DMS 273 (cell line): ENCODE measurements at regions not wholly inside any gene's neighbourhood (a gene's known extent, or its start where the extent isn't known, plus 50 kb on each side); places are given as distances from the start of the nearest gene placed in this dataset.
"Not testable (repeated sequence)": the region's sequence is repeated elsewhere in the genome, so short reads cannot be mapped to it uniquely, and the experiment has no call there.

Experiments
- DNase-seq: peaks from one replicate; lab custom pipeline; 2025; ENCODE audit not compliant: unreplicated experiment; lab: John Stamatoyannopoulos, UW

DNA sequence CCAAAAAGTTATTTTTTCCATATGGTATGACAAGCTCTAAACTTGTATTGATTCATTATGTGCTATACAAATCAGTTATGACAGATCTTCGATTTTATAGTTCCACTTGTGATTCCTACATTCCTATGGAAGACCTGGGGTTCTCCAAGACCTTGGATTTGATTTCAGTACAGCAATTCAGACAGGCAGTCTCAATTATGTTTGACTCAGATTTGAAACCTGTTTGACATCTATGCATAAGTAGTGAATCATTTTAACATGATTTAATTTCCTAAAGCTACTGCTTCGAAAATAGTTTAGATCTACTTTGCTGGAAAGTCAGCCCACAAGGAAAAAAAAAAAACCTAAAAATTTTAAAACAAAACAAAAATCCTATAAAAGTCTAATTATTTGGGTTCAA lies 820.4 kb downstream of the LUZP2 start:
- no peak for DNase-seq

DNA sequence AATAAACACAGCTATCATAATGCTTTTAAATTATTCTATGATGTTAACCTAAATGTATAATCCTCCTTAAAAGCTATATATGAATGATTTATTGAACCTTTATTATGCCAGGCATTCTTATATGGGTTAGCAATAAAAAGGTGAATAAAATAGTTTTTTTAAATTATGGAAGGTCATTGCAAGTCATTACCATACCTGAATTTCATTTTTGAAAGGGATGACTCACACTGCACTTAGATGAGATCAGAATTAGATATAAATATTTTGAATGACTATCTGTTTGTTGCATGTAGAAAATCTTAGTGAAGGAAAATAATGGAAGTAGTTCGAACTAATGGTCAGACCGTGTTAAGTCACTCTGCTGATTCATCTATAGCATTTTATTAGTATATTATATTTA lies 822.3 kb downstream of the LUZP2 start:
- no peak for DNase-seq

DNA sequence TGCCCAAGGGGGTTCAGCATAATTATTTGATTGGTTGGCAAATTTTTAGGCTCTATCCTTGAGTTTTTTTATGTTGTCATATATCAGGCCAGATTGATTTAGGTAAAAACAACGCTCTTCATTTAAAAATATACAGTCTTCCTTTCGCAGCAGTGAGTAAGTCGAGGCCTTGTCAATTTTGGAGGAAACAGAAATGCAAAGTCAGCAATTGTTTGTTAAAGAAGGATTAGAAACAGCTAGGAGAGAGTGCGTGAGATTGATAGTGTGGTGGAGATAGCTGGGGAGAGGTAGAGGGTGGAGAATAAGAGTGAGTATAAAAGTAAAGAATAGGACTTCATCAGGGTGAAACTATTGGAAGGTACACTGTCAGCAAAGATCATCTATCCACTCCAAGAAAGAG lies 830.8 kb downstream of the LUZP2 start:
- DNase-seq = no peak

DNA sequence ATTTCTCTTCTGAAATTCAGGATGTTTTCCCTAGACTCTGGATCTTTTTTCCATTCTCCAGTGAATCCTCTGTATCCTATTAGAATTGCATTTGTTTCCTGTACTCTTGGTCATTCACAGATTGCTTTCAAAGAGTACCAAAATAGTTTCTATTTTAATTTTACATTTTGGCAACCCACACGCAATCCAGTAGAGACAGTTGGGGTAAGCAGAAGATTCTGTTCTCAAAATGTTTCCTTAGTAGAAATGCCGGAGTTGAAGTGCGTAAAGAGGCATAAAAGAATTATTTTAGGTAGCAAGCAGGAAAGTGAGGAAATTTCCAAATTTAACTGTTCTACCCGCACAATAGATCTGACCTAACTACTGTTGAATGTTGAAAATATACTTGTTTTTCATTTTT lies 842.4 kb downstream of the LUZP2 start:
- DNase-seq = no peak

DNA sequence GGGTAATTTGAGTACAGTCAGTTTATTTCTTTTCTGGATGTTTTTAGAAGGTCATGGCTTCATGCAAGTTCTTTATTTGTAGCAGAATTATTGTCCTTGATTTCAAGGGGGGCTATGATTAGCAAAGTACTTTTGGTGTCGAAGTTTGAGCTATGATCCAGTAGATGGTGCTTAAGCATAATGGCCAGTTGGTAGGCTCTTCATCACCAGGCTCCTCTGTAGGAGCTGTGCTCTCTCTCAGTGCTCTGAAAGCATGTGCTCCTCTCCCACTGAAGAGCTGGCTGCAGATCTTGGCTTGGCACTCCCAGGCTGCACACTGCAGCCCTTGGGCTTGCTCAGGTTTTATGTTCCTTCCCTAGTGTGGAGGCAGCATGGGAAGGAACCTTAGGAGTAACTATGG lies 852.7 kb downstream of the LUZP2 start:
- no peak for DNase-seq

DNA sequence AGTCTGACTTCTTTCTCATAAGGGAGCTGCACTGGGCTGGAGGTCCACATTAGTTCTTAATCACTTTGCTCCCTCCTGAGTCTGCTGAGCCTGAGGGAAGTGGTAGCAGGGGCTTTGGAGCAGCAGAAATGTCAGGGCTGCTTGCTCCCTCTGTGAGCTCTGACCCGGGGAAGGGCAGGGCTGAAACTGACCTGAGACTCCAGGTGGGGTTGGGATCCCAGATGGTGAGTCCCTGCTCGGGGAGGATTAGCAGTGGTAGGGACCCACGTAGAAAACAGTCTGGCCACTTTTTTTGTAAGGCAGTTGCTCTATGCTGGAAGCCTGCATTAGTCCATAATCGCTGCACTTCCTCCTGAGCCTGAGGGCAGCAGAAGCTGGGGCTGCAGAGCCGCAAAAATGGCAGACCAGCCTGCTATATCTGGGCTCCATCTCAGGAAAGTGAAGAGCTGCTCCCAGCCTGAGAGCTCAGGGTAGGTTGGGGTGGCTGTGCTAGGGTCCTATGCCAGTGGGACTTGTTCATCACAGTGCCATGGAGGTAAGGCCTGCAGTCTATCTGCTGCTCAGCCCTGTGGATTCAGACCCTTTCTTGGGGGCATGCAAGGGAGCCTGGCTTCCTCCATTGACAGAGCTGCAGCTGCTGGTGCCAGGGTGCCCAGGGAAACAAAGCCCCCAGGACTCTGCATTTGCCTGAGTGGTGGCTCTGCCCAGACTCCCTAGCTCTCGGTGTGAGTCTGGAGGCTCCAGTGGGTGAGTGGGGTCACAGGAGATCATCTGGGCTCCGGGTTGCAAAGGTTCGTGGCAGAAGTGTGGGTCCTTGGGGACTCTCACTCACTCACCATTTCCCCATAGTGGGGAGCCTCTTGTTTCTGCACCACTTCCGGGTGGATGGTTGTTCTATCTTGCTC lies 854.3 kb downstream of the LUZP2 start:
- DNase-seq = no peak

DNA sequence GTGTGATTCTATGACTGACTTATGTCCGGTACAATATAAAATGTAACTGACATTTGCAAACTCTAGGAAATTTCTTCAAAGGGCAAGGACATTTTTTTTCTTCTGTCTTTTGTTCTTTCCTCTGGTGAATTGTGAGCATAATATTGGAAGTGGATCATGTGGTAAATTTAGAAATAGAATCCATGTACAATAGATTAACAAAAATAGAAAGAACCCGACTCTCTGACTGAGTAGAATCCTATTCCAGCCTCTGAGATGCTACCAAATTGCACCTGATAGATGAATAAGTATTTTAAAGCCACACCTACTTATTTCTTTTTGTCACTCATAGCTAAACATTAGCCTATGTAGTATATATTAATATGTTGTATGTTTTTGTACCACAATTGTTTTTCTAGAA lies 860.3 kb downstream of the LUZP2 start:
- no peak for DNase-seq

DNA sequence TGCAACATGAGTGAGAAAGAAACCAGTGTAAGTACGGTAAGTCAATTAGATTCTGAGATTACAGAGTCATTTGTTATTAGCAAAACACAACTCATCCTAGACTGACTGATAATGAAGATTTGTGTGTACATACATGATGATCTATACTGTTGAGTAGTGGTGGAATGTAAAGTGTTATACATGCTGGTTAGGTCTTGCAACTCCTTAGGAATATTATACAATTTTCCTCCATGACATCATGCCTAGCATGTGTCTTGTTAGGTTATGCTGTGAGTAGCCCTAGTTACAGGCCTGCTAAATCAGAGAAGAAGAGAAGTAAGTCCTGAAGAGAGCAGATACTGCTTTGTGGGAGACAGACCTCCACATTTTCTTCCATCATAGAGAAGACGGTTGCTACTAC lies 880.6 kb downstream of the LUZP2 start:
- no peak for DNase-seq

DNA sequence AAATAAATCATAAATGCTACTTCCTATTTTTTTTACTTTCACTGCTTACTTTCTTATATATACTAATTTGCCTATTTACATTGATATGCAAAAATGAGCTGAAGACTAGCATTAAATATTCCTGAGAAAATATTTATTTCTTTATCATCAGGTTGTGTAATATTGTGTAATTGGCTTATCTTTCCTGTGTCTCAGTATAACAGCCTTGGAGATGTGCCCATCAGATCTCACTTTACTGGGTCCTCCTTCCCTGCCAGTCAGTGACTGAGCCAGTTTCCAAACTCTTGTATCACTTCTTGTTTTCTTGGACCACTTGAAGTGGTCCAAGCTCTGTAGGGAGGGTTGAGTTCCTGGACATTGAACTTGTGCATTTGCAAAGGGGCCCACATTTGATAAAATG lies 900.0 kb downstream of the LUZP2 start:
- no peak for DNase-seq

DNA sequence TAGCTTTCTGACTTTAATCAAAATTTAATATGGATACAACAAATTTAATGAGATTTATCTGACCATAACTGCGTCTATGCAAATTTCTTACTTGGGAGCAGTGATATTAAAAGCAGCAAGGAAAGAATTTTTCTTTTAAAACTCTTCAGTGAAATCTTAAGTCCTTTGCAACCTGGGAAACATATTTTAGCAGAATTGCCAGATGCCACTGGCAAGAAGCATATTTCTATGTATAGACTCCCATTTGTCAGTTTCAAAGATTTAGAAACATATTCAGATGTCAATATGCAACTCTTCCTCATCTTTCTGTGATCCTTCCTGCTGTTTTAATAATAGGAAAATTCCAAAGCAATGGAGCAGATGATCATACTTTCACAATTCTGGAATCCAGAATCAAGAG lies 911.3 kb downstream of the LUZP2 start:
- no peak for DNase-seq

DNA sequence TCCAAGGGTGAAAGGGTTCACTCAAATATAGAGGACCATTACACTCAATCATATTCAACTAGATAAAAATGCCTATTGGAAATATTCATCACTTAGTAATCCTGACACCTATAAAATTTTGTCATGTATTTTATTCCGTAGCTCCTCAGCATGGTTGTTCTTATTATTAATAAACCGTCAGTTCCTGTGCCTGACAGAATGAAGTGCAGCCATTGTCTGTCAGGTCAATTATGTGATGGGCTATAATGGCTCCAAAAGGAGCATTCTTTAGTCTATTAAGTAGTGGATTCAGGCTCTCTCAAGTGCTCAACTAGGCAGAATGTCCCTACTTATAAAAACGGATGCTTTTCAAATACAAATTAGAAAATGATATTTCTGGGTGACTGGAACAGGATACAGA lies 916.1 kb upstream of the ANO3 start:
- no peak for DNase-seq

DNA sequence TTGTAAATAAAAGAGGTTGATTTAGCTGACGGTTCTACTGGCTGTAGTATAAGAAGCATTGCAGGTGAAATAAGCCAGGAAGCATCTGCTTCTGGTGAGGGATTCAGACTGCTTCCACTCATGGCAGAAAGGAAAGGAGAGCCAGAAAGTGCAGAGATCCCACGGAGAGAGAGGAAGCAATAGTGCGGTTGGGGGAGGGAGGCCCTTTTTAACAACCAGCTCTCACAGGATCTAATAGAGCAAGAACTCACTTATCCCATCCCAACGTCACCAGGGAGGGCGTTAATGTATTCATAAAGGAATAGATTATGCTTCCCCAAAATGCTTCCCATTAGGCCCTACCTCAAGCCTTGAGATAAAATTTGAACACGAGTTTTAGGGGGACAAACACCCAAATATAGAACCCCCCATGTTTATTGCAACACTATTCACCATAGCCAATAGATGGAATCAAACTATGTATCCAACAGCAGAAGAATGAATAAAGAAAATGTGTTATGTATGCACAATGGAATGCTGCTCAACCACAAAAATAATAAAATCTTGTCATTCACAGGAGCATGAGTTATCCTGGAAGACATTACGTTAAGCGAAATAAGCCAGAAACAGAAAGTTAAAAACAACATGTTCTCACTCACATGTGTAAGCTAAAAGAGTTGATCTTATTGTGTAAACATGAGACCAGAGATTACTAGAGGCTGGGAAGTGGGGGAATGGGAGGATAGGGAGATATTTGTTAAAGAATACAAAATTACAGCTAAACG lies 908.3 kb upstream of the ANO3 start:
- DNase-seq = no peak

DNA sequence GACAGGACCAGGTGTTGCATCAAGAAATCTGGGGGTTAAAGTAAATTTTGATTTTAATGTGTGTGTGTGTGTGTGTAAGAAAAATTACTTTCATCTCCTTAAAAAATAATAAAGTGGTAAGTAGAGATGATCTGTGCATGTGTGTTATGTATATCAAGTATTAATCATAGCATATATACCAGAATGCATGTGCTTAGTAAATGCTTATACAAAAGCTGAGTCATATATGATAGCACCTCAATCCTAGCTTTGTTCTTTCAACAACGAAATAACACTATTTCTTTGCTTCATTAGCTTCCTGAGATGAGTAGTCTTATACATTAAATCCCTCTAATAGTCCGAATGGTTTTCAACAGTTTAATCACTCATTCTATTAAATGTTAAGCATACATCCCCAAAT lies 899.6 kb upstream of the ANO3 start:
- no peak for DNase-seq

DNA sequence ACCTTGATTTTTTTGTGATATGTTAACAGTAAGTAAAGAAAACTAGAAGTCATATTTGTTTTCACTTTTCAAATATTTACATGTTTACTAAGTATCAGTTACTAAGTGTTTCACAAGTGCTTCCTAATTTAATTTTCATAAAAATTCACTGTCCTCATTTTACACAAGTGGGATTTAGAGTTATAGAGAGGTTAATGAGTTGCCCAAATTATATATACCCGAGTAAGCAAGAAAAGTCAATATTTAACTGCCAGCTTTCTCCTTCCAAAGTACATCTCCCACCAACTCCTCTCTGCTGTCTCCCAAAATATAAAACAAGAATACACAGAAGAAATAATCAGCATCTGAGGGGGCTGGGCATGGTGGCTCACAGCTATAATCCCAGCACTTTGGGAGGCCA lies 896.7 kb upstream of the ANO3 start:
- DNase-seq = no peak

DNA sequence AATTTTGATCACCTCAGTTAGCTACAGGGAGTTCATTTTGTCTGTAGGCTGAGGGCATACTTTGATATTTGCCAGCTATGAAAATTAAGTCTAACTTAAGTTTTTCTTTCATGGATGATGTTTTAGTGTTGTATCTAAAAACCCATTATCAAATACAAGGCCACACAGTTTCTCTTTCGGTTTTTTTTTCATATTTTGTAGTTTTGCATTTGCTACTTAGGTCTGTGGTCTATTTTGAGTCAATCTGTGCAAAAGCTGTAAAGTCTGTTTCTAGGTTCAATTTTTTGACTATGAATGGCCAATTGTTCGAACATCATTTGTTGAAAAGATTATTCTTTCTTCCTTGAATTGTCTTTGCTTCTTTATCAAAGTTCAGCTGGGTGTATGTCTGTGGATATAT lies 895.6 kb upstream of the ANO3 start:
- DNase-seq = no peak

DNA sequence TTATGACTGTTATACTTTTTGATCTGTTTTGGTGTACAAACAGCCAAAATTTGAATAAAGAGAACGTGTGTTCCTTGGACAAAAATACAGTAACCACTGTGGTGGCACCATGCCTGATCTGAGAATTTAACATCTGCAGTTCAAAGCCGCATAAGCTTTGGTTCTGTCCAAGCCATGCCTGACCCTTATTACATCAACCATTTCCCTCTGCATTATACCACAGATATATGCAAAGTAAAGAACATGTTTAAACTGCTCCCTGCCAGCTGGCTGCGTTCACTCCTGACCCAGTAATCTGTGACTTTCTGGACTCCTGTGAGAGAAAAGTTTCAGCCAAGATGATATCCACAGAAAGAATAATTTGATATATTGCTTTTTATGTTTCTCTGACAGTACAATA lies 890.5 kb upstream of the ANO3 start:
- DNase-seq = peak; percentile 57

DNA sequence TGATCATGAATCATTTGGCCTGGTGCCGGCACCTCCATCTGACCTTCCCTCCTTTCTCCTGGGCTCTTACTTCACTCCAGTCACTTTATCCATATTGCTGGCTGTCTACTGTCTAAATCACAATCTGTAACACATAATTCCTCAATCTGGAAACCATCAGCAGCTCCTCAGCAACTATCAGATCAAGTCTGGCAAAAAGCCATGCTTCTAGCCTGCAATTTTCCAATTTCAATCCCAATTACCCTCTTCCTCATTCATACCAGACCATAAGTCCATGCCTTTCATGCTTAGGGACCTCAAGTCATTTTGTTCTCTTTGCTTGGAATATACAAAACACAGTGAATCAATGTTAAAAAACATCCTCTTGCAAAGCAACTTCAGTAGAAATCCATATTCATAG lies 882.8 kb upstream of the ANO3 start:
- DNase-seq = no peak

DNA sequence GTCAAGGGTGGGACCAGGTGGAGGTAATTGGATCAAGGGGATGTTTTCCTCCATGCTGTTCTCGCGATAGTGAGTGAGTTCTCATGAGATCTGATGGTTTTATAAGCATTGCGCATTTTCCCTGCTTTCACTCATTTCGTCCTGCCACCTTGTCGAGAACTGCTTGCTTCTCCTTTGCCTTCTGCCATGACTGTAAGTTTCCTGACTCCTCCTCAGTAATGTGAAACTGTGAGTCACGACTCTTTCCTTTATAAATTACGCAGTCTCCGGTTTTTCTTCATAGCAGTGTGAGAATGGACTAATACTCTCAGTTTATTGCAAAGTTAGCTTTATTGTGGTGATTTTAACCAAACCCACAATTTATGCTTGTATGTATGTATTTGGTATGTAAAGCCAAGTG lies 878.5 kb upstream of the ANO3 start:
- DNase-seq = no peak

DNA sequence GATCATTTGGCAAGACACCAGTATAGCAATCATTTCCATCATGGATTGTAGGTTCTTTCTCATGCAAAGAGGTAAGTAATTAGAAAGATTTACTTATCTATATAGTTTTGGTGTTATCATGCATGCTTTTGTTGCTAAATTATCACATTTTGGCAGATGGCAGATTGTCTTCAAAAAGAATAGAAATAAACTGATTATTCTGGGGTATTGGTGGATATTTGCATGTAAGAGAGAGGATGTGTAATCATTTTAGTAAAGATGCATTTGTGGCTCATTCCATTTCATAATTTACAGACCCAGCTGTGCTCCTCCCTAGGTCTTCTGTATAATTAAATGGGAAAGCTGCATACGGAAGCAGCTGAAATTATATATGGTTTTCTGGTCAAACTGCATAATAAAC lies 875.7 kb upstream of the ANO3 start:
- DNase-seq = no peak

DNA sequence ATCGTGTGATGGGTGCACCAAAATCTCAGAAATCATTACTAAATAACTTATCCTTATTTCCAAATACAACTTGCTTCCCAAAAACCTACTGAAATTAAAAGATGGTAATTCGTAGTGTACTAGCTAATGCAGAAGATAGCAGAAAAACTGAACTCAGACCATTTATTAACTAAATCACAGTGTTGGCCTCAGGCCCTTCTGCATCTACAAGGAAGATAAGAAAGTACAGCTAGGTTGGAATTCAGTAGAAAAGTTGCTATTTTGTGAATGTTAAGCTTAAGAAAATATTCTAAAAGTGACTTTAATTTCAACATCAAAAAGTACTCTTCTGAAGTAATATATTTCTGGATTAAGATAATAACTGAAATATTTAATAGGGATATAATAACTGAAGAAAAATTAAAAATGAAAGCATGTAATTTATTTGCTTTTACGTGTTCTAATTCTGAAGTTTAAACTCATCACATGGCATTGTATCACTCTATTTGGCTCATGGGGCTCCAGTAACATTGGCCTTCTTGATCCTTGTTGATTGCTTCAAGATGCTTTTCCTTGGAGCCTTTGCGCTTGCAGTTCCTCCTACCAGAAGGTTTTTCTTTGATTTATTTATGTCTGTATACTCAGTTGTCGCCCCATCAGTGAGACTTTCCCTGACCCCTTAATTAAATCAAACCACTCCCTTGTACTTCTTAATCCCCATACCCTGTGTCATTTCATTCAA lies 847.9 kb upstream of the ANO3 start:
- DNase-seq = no peak

DNA sequence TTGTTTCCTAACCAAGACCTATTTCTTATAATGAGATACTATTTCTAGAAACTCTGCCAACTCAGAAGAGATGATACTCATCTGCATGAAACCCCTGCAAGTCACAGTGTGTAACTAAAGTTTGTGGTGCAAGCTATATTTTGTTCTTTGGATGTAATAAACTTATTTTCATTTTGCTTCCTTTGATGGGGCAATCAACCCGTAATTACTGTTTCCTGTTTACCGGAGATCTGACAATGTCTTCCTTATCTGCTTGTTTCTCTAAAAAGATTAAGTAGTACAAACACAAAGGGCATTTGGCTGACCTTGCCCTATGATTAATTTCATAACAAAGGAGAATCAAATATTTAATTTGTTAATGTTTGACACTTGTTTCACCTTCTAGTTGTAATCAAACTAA lies 846.6 kb upstream of the ANO3 start:
- DNase-seq = no peak

DNA sequence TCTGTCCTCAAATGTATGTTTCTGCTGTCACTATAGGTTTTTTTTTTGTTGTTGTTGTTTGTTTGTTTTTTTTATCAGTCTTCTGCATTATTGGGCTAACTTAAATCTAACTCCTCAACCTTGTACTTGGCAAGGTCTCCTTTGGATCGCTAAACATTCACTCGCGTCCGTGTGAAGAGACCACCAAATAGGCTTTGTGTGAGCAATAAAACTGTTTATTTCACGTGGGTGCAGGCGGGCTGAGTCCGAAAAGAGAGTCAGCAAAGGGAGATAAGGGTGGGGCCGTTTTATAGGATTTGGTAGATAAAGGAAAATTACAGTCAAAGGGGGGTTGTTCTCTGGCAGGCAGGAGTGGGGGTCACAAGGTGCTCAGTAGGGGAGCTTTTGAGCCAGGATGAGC lies 845.6 kb upstream of the ANO3 start:
- not testable (repeated sequence) for DNase-seq
